ENCODE measurements at regions not wholly inside any gene's neighbourhood (a gene's known extent, or its start where the extent isn't known, plus 50 kb on each side); places are given as distances from the start of the nearest gene placed in this dataset.
A peak's percentile ranks its signal among the peaks of the same experiment; 100 is the strongest.

DNA sequence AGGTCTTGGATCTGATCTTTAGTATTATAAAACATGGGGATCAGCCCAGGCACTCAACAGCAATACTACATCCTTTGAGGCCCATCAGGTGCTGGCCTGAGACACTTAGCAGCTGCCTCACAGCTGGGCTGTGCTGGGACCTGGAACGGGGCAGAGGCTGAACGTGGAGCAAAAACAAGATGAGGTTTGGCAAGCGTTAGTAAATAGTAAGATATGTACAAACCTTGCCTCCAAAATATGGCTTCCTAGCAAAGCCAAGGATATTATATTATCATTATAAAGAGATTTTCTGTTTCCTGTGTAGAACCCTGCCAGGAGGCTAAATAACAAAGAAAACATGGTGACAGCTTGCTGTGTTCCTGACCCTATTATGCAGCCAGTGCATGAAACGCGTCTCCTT, 60.0 kb upstream of the SPON1 start:
- no peak for DNase-seq
- in situ Hi-C loops (cut with MboI; ENCODE audit: low pct_unique_long_range_greater_than_20kb, low sequenced_read_pairs), result no loop called here

DNA sequence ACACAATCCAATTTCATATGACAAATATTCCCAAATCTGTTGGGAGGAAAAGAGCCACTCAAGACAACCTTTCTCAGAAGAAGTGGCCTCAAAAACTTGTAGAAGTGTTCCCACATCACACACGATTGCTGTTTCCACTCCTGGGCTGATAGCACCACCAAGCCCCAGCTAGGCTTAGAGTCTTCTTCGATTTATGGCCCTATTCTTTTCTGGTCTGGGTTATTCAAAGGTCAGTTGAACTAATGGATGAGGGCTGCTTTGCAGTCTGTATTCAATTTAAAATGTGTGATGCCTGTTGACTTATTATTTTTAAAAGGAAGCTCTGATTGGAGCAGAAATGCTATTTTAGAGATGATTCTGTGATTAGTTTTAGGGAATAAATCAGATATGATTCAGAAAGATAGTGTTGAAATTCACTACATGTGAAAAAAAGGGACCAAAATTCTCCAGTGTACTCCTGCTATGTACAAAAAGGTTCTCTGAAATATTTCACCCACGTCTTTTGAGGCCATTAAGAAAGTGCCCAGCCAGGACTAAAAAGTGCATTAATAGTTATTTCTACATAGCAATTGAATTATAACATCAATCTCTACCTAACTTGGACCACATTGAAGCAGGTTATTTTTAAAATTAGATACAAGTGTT, 57.3 kb upstream of the SPON1 start:
- in situ Hi-C loops (cut with MboI; ENCODE audit: low pct_unique_long_range_greater_than_20kb, low sequenced_read_pairs), result no loop called here
- DNase-seq, result no peak

DNA sequence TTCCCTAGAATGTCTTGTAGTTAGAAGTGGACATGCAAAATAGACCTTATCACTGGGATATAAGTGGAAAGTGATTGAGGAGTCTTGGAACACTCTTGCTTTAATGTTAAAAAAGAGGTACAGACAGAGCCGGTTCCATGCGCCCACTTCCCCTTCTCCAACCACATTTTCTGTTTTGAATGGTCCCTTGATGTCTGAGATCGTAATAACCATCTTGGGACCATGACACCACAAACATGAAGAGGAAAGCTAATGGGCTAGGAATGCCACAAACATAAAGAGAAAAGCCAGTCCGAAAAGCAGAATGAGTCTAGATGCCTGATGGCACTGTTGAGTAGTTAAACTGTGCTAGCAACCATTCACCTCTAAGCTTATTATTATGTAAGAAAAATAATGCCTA, 54.8 kb upstream of the SPON1 start:
- peak; percentile 66 for DNase-seq
- in situ Hi-C loops (cut with MboI; ENCODE audit: low pct_unique_long_range_greater_than_20kb, low sequenced_read_pairs), result no loop called here

DNA sequence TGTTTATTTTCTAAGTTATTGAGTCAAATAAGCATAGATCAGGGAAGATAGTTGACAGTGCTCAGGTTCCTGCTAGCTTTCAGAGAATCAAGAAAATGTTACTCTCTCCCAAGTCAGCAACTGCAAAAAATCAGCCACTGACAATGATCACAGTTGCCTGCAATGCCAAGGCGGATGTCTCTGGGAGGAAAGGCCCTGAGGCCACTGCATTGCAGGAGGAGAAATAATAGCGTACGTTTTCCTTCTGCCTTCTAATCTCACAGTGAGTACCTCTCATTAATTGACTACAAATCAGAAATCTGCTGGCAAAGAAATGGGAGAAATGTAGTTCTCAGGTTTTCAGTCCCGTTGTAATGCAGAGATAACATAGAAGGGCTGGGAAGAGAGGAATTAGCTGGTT, 54.0 kb upstream of the SPON1 start:
- in situ Hi-C loops (cut with MboI; ENCODE audit: low pct_unique_long_range_greater_than_20kb, low sequenced_read_pairs), result no loop called here
- no peak for DNase-seq

Measured in KBM-7 (cell line).